Fibroblast of peridontal ligament (primary cell): ENCODE measurements at regions not wholly inside any gene's neighbourhood (a gene's known extent, or its start where the extent isn't known, plus 50 kb on each side); places are given as distances from the start of the nearest gene placed in this dataset.
A peak's percentile ranks its signal among the peaks of the same experiment; 100 is the strongest.

Experiments used
- DNase-seq: peaks from one replicate; pipeline ENCODE4 v3.0.0-alpha.2; 2010; ENCODE audit errors: extremely low read depth

DNA sequence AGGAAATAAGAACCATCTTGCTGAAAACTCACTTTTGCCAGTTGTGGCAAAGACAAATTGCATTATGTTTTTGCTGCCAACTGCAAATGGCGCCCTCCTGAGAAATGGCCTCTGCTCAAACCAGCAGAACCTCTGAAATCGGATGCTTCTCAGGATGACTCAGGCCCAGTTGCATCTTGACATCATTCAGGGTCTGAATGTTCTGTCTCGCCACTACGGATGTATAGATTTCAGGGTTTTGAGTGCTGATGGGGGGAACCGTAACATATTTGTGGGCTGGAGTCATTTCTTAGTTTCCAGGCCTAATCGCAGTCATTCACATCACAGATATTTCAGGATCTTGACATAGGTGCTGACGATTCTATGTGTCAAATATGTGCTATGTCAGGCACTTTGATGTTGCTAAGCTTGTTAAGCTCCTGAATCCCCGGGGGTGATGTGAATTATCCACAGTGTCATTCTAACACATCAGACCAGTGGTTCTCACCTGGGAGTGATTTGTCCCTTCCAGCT lies 207.1 kb downstream of the NFATC2 start:
- DNase-seq = peak; percentile 98

DNA sequence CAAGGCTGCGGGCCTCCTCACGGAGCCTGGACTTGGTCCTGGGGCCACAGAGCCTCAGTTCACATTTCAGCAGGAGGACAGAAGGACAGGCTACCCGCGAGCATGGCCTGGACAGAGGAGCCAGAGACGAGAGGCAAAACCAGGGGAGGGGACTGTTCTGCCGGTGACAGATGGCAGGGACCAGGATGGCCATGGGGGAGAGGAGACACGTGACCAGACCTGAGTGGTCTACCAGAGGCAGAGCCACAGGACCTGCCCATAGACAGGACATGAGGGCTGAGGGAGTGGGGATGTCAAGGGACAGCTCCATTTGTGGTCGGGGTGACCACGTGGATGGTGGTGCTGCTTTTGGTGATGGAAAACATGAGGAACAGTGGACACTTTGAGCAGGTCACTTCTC lies 207.9 kb downstream of the NFATC2 start:
- no peak for DNase-seq

DNA sequence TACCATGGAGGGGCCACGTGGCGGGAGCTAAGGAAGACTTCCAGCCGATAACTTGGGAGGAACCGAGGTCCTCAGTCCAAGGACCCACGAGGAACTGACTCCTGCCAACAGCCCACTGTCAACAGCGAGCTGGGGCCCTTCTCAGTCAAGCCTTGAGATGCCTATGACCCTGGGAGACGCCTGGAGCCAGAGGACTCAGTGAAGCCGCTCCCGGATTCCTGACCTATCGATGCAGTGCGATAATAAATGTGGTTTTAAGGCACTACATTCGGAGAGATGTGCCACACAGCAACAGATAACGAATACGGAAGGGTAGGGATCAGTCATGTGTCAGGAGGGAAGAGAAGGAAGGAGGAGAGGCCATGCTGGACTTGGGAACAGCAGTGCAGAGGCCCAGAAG lies 208.5 kb downstream of the NFATC2 start:
- no peak for DNase-seq

DNA sequence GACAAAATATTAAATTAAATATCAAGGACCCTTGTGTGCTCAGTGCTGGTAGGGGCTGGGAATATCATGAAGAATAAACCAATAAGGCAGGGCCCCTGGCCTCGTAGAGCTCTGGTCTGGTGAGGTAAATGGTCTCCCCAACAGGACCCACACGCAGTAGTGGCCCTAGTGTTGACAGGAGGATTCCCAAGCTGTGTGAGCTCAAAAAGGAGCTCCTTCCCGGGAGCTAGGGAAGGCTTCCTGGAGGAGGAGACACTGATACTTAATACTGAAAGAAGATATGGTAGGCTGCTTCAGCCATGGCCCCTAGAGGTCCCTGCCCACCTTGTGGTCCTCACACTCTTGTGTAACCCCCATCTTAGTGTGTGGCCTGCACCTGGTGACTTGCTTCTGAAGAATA lies 209.1 kb downstream of the NFATC2 start:
- no peak for DNase-seq

DNA sequence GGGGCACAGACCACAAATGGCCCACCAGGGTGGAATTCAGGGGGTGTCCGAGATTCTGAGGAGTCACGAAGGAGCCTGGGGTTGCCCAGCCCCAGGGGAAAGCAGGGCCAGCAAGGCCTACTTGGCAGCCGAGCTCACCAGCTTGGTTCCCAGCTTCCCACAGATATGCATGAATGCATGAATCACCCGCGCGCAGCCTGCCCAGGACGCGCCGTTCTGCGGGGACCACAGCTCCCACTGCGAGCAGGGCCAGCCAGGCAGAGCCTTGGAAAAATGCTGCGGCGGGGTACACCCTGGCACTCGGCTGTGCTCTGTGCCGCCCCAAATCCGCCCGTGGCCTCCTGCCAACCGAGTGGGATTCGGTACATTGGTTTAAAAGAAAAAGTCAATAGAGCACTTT lies 211.0 kb downstream of the NFATC2 start:
- DNase-seq = no peak

DNA sequence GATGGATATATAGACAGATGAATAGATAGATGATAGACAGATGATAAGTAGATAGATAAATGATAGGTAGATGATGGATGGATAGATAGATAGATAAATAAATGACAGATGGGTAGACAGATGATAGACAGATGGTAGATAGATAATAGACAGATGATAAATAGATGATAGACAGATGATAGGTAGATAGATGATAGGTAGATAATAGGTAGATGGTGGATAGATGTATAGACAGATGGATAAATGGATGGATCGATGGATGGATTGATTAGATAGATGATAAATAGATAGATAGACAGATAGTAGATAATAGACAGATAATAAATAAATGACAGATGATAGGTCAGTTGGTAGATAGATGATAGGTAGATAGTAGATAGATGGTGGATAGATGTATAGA lies 212.7 kb downstream of the NFATC2 start:
- DNase-seq = no peak

DNA sequence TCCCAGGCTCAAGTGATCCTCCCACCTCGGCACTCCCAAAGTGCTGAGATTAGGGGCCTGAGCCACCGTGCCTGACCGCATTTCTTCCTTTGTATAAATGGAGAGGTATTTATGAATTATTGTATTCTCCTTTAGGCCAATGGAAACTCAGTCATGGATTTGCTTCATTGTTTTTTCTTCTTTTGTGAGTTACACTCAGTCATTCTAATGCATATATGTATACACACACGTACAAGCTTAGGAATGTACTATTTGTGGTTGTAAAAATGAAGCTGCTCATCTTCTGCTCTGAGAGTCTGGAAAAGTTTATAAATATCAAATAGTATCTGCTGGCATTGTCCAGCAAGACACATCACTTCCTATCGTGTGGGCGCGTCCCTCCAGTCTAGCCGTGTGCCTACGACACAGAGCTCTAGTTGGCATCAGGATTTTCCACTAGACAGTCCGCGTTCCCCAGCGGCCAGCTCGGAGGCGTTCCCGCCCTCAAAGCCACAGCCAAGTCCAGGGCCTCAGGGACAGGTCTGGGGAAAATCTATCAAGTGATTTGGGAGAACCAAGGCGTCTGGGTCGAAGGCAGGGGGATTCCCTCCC lies 215.2 kb downstream of the NFATC2 start:
- DNase-seq = peak; percentile 79

DNA sequence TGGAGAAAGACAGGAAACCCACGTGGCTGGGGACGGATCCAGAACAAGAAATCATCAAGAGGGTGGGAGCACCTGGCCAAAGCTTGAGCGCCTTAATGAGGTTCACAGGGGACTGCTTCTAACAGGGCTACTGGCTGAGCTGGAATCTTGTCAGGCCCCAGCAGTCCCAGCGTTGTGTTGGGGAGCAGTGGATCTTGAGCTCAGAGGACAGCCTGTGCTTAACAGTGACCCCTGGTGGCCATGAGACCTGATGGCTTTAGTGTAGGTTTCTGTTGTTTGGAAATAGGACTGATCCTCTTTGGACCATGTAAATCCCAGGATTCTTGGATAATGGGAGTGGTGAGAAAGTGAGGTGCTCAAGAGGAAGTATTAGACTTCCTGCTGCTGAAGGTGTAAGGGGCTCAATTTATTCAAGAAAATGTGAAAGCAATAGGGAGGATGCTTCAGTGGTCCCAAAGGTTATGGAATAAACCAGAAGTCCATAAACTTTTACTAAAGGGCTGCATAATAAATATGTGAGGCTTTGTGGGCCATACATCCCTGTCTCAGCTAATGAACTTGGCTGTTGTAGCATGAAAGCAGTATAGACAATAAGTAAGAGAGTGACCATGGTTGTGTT lies 216.2 kb downstream of the NFATC2 start:
- peak; percentile 54 for DNase-seq

DNA sequence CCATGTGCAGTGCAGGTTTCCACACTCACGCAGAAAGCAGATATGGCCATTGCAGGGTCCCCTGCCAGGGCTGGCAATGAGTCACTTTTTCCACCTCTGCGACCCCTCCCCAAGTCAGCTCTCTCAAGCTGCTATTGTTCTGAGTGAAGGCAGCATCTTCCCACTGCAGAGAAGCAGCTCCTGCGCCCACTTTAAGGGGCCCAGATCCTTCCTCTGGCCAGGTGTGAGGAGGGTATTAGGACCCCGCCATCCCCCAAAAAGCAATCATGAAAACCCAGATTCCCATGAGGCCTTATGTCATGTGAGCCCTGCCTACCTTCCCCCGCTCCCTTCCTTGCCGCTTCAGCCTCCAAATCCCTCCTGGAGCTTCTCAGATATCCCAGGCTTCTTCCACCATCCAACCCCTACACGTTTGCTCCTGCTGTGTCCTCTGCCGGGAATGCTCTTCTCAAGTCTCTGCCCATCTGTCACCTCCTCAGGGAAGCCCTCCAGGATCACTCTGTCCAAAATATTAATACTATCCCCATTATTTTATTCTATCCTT lies 220.3 kb downstream of the NFATC2 start:
- DNase-seq = no peak

DNA sequence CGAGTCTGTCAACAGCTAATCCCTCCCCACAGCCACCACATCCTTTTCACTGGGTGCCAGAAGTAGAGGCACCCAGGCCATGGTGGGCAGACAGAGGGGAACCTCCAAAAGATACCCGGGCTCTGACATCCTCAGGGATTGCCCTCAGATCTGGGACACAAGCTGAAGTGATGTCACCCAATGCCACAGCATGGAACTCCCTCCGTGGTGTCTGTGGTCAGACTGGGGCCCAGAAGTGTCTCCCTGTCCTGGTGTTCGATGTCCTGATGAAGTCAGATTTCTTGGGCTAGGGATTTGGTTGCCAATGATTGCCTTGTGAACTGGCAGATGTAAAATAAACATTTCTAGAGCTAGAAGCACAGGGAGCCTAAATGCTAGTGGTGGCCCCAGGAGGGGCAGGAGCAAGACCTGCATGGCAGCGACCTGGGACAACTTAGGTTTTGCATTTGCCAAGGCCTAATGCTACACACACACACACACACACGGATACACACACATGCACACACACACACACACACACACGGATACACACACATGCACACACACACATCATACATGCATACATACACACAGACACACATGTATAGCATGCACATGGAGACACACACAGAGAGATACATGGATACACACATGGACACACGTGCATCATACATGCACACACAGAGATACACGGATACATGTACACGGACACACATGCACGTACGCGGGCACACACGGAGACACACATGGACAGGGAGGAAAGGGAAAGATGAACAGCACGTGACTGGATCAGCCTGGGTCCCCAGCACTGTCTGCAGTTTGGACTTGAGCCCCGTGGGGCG lies 221.0 kb downstream of the NFATC2 start:
- peak; percentile 38 for DNase-seq

DNA sequence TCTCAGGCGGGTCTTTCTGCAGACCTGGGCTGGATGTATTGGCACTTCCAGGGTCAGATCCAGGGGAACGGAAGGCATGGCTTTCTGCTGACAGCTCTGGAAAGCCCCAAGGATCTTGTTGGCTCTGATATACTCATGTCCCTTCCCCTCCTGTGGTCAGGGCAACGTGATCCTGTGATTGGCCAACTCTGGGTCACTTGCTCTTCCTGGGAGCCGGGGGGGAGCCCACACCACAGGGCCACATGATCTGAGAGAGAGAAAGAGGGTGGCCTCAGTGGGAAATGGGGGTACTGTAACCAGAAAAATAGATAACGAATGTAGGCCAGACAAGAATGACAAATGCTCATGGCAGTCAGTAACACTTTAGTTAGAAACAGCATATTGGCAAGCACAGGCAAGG lies 223.0 kb downstream of the NFATC2 start:
- no peak for DNase-seq

DNA sequence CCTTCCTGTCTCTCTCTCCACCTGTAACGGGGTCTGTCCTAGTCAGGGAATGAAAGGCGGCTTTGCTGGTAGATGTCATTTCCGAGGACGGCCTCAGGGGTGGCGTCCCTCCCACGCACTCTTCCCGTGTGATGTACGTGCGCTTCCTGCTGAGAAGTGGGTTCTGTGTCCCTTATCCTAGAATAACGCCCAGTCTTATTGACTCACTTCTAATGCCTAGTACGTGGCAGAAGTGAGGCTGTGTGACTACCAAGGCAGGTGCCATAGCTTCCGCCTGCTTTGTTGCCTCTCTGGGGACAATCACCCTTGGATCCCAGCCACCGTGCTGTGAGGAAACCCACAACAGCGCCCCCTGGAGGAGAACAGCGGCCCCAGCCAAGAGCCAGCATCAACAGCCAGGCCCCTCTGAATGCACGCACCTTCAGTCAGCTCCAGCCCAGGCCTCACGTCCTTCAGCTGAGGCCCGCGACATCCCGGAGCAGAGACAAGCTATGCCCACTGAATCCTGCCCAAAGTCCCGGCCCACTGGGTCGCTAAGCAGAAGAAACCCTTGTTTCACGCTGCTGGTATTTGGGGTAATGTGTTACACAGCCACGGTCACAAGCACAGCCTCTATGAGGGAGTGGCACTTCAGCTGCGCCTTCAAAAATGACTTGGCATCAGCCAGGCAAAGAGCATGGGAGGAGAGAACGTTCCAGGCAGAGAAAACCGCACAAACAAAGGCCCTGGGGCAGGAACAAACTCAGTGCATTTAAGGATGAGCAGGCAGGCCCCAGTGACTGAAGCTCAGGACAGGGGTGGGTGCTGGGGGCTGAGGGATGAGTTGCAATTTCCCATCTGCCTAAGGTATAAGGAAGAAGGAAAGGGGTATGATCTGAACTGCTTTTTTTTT lies 224.2 kb downstream of the NFATC2 start:
- no peak for DNase-seq

DNA sequence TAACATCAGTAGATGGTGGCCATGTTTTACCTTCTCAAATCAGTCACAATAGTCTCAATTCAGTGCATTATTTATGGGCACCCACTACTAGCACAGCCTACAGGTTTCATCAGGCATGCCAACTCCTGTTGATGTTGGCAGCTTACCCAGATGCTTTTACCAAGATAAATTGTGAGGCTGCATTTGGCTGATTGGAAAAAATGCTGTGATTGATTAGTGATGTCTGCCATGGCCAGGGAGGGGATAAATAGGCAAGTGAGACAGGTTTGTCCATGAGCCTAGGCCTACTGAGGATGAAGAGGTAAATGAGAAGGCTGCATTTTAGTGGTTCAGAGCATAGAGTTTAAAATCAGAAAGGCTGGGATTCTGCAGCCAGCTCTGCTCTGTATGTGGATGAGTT lies 227.1 kb downstream of the NFATC2 start:
- DNase-seq = no peak

DNA sequence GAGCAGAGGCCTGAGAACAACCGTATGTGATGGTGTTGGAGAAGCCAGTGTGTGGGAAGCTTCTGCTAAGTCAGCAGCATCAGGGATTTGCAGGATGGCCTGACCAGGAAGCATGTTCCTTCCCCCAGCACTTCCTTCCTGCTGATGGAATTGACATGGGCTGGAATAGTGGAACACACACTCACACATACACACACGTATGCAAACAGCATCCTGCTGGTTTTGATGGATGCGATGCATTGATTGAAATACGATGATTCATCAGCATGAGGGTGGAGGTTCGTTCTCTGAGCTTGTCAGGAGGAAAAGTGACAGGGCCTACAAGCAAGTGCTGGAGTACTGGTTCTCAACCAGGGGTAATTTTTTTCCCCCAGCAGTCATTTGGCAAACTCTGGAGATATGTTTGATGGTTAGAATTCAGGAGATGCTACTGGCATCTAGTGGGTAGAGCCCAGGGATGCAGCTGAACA lies 229.1 kb downstream of the NFATC2 start:
- no peak for DNase-seq

DNA sequence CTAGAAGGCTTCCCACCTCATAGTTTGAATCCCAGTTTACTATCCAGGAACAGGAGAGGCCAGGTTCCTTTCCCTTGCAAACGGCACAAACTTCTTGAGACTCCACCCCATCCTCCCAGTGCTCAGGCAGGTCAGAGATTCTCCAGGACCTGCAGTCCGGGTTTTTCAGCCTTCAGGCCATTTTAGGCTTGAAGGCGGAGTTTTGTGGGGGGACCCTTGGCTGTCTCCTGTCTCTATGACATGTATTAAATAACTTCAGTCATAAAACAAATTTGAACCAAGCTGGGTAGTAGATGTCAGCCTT lies 230.1 kb downstream of the NFATC2 start:
- no peak for DNase-seq

DNA sequence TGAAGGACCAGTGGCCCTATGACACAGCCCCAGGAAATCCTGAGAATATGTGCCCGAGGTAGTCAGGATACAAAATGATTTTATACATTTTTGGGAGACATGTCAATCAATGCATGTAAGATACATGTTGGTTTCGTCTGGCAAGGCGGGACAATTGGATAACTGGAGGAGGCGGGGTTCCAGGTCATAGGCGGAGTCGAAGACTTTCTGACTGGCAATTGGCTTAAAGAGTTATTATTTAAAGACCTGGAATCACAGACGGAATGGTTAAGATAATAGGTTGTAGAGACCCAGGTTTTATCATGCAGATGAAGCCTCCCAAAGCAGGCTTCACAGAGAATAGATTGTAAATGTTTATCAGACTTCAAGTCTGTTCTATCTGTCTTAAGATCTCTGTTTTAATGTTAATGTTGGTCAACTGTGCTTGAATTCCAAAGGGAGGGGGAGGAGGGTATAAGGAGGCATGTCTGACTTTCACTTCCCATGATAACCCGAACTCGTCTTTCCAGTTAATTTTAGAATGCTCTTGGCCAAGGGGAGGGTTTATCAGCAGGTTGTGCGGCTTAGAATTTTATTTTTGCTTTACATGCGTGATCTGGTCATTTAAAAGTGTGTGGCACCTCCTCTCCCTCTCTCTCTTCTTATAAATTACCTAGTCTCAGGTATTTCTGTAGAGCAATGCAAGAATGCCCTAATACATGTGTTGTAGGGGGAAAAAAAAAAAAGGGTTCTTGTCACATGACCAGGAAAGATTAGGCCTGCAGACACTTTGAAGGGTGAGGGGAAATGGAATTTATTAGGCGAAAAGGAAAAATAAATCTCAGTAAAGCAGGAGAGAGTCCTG lies 230.7 kb downstream of the NFATC2 start:
- DNase-seq = no peak

DNA sequence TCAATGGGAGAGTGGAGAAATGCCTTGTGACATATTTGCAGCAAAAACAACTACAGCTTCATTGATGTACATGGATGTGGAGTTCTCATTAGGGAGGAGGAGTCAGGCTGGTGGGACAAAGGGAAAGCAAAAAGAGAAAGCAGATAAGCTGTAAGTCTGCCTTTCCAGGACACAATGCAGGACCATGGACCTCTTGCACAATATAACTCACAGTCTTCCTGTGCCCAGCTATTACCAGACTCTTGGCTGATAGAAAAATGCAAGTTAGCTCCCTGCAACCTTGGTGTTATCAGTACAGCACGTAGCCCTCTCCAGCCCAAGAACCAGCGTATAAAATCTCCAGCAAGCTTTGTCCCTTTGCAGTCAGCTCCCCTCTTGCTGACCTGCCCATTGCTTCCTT lies 232.3 kb downstream of the NFATC2 start:
- no peak for DNase-seq

DNA sequence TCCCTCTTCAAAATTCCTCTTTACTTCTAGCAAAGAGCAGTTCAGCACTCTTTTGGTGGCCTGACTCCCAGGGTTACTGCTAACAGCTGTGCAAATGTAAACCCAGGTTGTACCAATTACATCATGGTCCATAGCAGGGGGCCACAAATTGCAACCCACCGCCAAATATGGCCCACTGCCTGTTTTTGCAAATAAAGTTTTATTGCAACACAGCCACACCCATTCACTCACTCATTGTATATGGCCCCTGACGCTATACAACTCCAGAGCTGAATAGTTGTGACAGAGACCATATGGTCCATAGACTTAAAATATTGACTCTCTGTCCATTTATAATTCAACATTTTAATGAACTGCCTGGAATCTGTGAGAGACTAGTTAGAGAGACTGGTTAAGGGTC lies 233.4 kb downstream of the NFATC2 start:
- DNase-seq = no peak

DNA sequence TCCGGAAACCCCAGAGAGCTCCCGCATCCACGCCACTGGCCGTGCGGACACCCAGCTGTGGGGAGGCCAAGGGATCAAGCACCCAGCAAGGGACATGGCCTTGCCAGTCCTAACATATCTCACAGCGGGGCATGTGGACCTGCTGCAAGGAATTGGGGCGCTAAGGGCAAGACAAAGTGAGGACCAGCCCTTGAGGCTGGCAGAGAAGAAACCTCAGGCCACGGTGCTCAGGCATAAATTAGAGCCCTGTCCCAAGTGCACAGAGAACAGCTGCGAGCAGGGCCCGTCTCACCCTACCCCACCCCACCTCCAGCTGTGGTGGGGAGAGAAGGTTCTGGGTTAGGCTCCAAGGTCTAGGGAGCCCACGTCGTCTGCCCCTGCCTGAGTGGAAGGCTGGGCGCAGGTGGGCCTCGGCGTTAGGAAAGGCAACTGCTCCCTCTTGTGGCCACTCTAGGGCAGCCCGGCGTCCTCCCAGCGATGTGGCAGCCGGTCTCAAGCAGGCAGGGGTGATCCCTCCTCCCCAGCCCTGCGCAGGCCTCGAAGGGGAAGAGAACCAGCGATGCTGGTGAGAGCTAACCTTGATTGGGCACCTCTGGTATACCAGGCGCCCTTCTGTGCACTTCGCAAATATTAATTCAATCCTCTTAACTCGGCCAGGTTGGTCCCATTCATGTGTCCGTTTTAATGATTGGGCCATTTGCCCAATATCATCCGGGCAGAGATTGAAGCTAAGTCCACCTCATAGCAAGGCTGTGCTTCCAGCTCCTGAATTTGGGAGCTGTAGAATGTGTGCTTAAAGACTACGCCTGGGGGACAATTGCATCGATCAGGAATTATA lies 235.8 kb downstream of the NFATC2 start:
- peak; percentile 64 for DNase-seq

DNA sequence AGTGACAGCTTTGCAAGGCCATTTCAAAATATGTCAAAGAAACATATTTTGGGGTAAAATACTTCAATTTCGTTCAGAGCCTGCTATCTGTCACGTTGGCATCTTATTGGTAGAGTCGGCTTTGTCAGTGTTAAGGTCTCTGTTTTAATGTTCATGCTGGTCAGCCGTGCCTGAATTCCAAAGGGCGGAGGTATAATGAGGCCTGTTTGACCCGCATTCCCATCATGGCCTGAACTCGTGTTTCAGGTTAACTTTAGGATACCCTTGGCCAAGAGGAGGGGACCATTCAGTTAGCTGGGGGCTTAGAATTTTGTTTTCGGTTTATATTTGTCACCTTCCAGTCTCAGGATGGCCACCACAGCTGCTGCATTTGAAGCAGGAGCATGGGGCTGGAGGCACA lies 236.4 kb downstream of the NFATC2 start:
- DNase-seq = no peak
